Neural cell (in vitro differentiated cells): ENCODE measurements at regions not wholly inside any gene's neighbourhood (a gene's known extent, or its start where the extent isn't known, plus 50 kb on each side); places are given as distances from the start of the nearest gene placed in this dataset.

ENCODE experiments used
- H2AFZ ChIP-seq: fragments of 200-600, 300-800 bp; sonication (generic), shearing (Covaris generic); 2 replicates; pipeline ENCODE4 v1.6.0; 2014; ENCODE audit warnings: low read depth, mild to moderate bottlenecking, antibody characterized with exemption, low read length, moderate library complexity
- H3F3A ChIP-seq: fragments of 200-600 bp; shearing (Covaris generic); 2 replicates; pipeline ENCODE4 v1.6.1; 2016; ENCODE audit warnings: mild to moderate bottlenecking, moderate library complexity, mixed read lengths, antibody characterized with exemption, low read length; ENCODE audit not compliant: insufficient read depth, poor library complexity, severe bottlenecking
- H3K27ac ChIP-seq: fragments of 200-600, 300-800 bp; sonication (generic), shearing (Covaris generic); 2 replicates; pipeline ENCODE4 v1.5.1; 2014; ENCODE audit warnings: mild to moderate bottlenecking, low read length, moderate library complexity
- H3K27me3 ChIP-seq: fragments of 300-800, 200-600 bp; sonication (generic), shearing (Covaris generic); 2 replicates; pipeline ENCODE4 v1.6.0; 2014; ENCODE audit warnings: mild to moderate bottlenecking, low read depth, low read length, moderate library complexity; ENCODE audit not compliant: insufficient read depth
- H3K36me3 ChIP-seq: fragments of 300-800, 200-600 bp; sonication (generic), shearing (Covaris generic); 2 replicates; pipeline ENCODE4 v1.5.1; 2014; ENCODE audit warnings: mild to moderate bottlenecking, antibody characterized with exemption, low read length, moderate library complexity; ENCODE audit not compliant: insufficient read depth
- H3K4me2 ChIP-seq: fragments of 300-800, 200-600 bp; sonication (generic), shearing (Covaris generic); 2 replicates; pipeline ENCODE4 v1.6.0; 2014; ENCODE audit warnings: mild to moderate bottlenecking, low read length
- H3K4me3 ChIP-seq: fragments of 300-800, 200-600 bp; sonication (generic), shearing (Covaris generic); 2 replicates; pipeline ENCODE4 v1.5.1; 2014; ENCODE audit warnings: mild to moderate bottlenecking, low read length, moderate library complexity
- H3K79me2 ChIP-seq: fragments of 200-600 bp; shearing (Covaris generic); replicated peaks from 2 replicates; pipeline ENCODE4 v1.6.0; 2014; ENCODE audit warnings: mild to moderate bottlenecking, low read length, moderate library complexity; ENCODE audit not compliant: insufficient read depth
- H3K9ac ChIP-seq: fragments of 300-800, 200-600 bp; sonication (generic), shearing (Covaris generic); 2 replicates; pipeline ENCODE4 v1.6.1; 2016; ENCODE audit warnings: mild to moderate bottlenecking, low read length, mixed read lengths
- H3K9me2 ChIP-seq: fragments of 200-600 bp; shearing (Covaris generic); 2 replicates; pipeline ENCODE4 v1.6.1; 2016; ENCODE audit warnings: mild to moderate bottlenecking, low read length, mixed read lengths; ENCODE audit not compliant: insufficient read depth
- H3K9me3 ChIP-seq: fragments of 200-600, 300-800 bp; sonication (generic), shearing (Covaris generic); 2 replicates; pipeline ENCODE4 v1.6.1; 2016; ENCODE audit warnings: mild to moderate bottlenecking, mixed run types, low read length, moderate library complexity, mixed read lengths
- H4K20me1 ChIP-seq: fragments of 200-600 bp; shearing (Covaris generic); 2 replicates; pipeline ENCODE4 v1.6.1; 2016; ENCODE audit warnings: mild to moderate bottlenecking, mixed run types; ENCODE audit not compliant: insufficient read depth
- EP300 ChIP-seq: fragments of 450-650 bp; conservative IDR thresholded peaks from 2 replicates; pipeline ENCODE4 v1.6.1; 2014; ENCODE audit warnings: antibody characterized with exemption, mild to moderate bottlenecking, moderate library complexity; ENCODE audit not compliant: poor library complexity, severe bottlenecking
- EZH2 ChIP-seq: fragments of 200-600, 300-800 bp; shearing (Covaris generic), sonication (generic); IDR thresholded peaks from 2 replicates; pipeline ENCODE4 v1.6.1; 2014; ENCODE audit warnings: antibody characterized with exemption, low read length, borderline replicate concordance, mild to moderate bottlenecking; ENCODE audit not compliant: insufficient read depth, poor library complexity, severe bottlenecking
- MXI1 ChIP-seq: fragments of 450-650 bp; conservative IDR thresholded peaks from 2 replicates; pipeline ENCODE4 v1.6.1; 2014; ENCODE audit warnings: antibody characterized with exemption, mild to moderate bottlenecking; ENCODE audit not compliant: poor library complexity, severe bottlenecking
- POLR2AphosphoS5 ChIP-seq: IDR thresholded peaks from 2 replicates; pipeline ENCODE4 v1.6.1; 2012
- RAD21 ChIP-seq: fragments of 450-650 bp; conservative IDR thresholded peaks from 2 replicates; pipeline ENCODE4 v1.6.1; 2014; ENCODE audit warnings: antibody characterized with exemption, mild to moderate bottlenecking, moderate library complexity
- SMC3 ChIP-seq: fragments of 450-650 bp; conservative IDR thresholded peaks from 2 replicates; pipeline ENCODE4 v1.6.1; 2014; ENCODE audit warnings: antibody characterized with exemption, mild to moderate bottlenecking, moderate library complexity; ENCODE audit not compliant: poor library complexity
- TAF1 ChIP-seq: IDR thresholded peaks from 2 replicates; pipeline ENCODE4 v1.6.1; 2012; ENCODE audit warnings: low read depth
- TF ChIP-seq, protein P1 (sequence below): IDR thresholded peaks from 2 replicates; pipeline ENCODE4 v1.6.1; 2012; ENCODE audit warnings: borderline replicate concordance
- TF ChIP-seq, protein P2 (sequence below): fragments of 450-650 bp; IDR thresholded peaks from 2 replicates; pipeline ENCODE4 v1.5.1; 2014; ENCODE audit warnings: antibody characterized with exemption, mild to moderate bottlenecking, moderate library complexity; ENCODE audit not compliant: poor library complexity, severe bottlenecking

DNA sequence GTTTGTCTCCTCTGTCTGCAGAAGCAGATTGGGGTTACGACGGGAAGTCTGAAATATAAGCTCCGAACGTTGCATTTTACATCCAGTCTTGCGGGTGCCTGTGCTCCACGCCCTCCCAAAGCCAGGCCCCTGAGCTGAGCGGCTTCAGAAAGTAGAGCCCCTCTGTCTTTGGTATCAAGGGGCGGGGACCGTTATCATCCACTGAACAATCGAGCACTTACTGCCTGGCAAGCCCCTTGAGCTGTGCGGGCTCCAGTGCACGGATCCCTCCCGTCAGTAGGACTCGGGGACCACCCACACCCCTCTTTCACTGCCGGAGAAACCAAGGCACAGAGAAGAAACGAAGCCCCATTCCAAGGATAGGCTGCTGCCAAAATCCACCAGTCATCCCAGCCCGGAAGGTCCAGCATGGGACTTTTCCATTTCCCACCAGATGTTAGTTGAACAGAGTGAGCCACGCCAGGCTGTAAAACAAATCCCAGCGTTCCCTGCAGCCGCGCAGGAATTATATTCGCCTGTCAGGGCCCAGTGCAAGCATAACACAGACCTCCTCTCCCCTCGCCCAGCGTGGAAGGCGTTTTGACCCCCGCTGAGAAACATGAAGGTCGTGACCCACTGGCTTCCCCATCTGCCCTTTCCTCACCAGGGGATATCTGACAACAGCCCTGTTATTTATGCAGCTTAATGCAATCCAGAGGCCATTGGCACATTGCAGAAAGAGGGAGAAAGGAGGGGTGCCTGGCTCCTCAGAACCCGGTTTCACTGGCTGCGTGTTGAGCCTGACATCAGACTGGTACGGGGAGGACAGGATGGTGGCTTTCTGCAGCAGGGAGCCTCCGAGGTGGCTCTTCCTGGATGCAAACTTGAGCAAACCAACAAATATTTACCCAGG lies 212.2 kb upstream of the FOXF1 start:
- Histone ChIP-seq H2AFZ (no peak overlapping the region), H3K4me2 (no peak overlapping the region), H3K9ac (no peak overlapping the region), H3K79me2 (no peaks in the 10 kb centered on the region), H3K36me3 (no peaks in the 10 kb centered on the region), H3K9me2 (no peaks in the 10 kb centered on the region), H4K20me1 (no peaks in the 10 kb centered on the region), H3K4me3 (no peak overlapping the region), H3K27me3 (no peaks in the 10 kb centered on the region), H3K27ac (no peak overlapping the region), H3K9me3 (no peaks in the 10 kb centered on the region), H3F3A (no peaks in the 10 kb centered on the region)
- TF ChIP-seq MXI1 (no peak), SMC3 (no peak)
- TF ChIP-seq, protein P1, sequence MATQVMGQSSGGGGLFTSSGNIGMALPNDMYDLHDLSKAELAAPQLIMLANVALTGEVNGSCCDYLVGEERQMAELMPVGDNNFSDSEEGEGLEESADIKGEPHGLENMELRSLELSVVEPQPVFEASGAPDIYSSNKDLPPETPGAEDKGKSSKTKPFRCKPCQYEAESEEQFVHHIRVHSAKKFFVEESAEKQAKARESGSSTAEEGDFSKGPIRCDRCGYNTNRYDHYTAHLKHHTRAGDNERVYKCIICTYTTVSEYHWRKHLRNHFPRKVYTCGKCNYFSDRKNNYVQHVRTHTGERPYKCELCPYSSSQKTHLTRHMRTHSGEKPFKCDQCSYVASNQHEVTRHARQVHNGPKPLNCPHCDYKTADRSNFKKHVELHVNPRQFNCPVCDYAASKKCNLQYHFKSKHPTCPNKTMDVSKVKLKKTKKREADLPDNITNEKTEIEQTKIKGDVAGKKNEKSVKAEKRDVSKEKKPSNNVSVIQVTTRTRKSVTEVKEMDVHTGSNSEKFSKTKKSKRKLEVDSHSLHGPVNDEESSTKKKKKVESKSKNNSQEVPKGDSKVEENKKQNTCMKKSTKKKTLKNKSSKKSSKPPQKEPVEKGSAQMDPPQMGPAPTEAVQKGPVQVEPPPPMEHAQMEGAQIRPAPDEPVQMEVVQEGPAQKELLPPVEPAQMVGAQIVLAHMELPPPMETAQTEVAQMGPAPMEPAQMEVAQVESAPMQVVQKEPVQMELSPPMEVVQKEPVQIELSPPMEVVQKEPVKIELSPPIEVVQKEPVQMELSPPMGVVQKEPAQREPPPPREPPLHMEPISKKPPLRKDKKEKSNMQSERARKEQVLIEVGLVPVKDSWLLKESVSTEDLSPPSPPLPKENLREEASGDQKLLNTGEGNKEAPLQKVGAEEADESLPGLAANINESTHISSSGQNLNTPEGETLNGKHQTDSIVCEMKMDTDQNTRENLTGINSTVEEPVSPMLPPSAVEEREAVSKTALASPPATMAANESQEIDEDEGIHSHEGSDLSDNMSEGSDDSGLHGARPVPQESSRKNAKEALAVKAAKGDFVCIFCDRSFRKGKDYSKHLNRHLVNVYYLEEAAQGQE, result no peak

DNA sequence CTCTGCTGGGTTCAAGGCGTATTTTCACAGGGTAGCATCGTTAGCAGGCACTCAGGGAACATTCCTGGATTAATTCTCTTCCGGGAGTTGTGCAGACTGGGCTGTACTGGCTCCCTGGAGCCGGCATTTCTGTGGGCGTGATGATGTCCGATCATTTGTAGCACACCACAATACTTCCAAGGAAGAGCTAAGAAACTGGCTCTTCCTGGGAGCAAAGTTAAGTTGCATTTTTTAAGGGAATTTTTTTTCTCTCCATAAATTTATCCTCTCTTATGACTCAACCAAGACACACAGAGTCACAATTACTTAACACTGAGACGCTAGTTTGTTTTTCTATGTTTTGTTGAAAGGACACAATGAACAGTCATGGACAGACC lies 211.6 kb upstream of the FOXF1 start:
- no peak overlapping the region for H3K4me2 ChIP-seq
- H3K9me3 ChIP-seq, result no peaks in the 10 kb centered on the region
- no peak overlapping the region for H3K9ac ChIP-seq
- no peak overlapping the region for H3K27ac ChIP-seq
- no peaks in the 10 kb centered on the region for H3K27me3 ChIP-seq
- no peaks in the 10 kb centered on the region for H3F3A ChIP-seq
- no peaks in the 10 kb centered on the region for H3K9me2 ChIP-seq
- no peaks in the 10 kb centered on the region for H3K79me2 ChIP-seq
- no peaks in the 10 kb centered on the region for H3K36me3 ChIP-seq
- H2AFZ ChIP-seq, result no peak overlapping the region
- H3K4me3 ChIP-seq, result no peak overlapping the region
- no peaks in the 10 kb centered on the region for H4K20me1 ChIP-seq
- TF ChIP-seq MXI1, result no peak
- TF ChIP-seq POLR2AphosphoS5, result no peak
- no peak for TF ChIP-seq EZH2
- TF ChIP-seq, protein P1, result no peak
- TF ChIP-seq, protein P2, sequence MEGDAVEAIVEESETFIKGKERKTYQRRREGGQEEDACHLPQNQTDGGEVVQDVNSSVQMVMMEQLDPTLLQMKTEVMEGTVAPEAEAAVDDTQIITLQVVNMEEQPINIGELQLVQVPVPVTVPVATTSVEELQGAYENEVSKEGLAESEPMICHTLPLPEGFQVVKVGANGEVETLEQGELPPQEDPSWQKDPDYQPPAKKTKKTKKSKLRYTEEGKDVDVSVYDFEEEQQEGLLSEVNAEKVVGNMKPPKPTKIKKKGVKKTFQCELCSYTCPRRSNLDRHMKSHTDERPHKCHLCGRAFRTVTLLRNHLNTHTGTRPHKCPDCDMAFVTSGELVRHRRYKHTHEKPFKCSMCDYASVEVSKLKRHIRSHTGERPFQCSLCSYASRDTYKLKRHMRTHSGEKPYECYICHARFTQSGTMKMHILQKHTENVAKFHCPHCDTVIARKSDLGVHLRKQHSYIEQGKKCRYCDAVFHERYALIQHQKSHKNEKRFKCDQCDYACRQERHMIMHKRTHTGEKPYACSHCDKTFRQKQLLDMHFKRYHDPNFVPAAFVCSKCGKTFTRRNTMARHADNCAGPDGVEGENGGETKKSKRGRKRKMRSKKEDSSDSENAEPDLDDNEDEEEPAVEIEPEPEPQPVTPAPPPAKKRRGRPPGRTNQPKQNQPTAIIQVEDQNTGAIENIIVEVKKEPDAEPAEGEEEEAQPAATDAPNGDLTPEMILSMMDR, result no peak
- TF ChIP-seq TAF1, result no peak
- no peak for TF ChIP-seq EP300
- no peak for TF ChIP-seq RAD21
- TF ChIP-seq SMC3, result no peak
